Colonic mucosa (tissue), 4 donors: ENCODE measurements at regions not wholly inside any gene's neighbourhood (a gene's known extent, or its start where the extent isn't known, plus 50 kb on each side); places are given as distances from the start of the nearest gene placed in this dataset.

ENCODE experiments used
- DNase-seq: peaks from one replicate; pipeline ENCODE4 v3.0.0-alpha.2; 2020
- H3K27ac ChIP-seq: fragments of 200-600 bp; one replicate; pipeline ENCODE4 v1.8.0; 2021
- H3K27me3 ChIP-seq: fragments of 200-600 bp; one replicate; pipeline ENCODE4 v1.8.0; 2021
- H3K36me3 ChIP-seq: fragments of 200-600 bp; one replicate; pipeline ENCODE4 v1.8.0; 2021
- H3K4me1 ChIP-seq: fragments of 200-600 bp; one replicate; pipeline ENCODE4 v1.8.0; 2021; ENCODE audit warnings: mild to moderate bottlenecking
- H3K4me3 ChIP-seq: fragments of 200-600 bp; one replicate; pipeline ENCODE4 v1.8.0; 2021
- H3K9ac ChIP-seq, 2 donors: one replicate each; pipeline ENCODE4 v1.7.0; 2013; ENCODE audit warnings: control low read depth in 2 of 2, low read depth in 2 of 2, low read length in 2 of 2
- H3K9me3 ChIP-seq: fragments of 200-600 bp; one replicate; pipeline ENCODE4 v1.8.0; 2021
- intact Hi-C: fragments of 100-400 bp; cut with DNase I; formaldehyde crosslinking; loops from one replicate; pipeline ENCODE4 v1.14.1; 2022
- TF ChIP-seq, protein P1 (sequence below): fragments of 200-600 bp; IDR thresholded peaks from one replicate; pipeline ENCODE4 v1.8.0; 2022; ENCODE audit warnings: antibody characterized with exemption, mild to moderate bottlenecking
- donor health status: healthy.
- donor health status: DM: no; HTN: no; CAD: no.
- donor health status: DM: no; HTN: no; CAD: no.

DNA sequence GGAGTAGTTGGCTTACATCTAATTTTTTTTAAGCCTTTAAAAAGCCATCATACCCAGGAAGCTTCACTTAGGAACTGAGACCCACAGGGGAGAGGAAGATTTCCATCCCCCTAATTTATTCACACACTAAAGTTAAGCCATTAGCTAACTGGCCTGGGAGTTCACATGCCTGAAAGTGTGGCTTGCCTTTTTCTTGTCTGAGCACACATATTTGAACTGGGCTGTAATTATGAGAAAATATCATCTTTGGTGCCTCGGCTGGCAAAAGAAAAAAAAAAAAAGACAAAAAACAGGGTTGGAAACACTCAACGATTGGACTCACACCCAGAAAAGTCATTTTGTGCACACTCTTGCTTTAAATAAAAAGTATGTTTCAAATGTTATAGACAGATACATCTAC, 847.3 kb downstream of the MAT2B start:
- no peak for DNase-seq
- H3K36me3 ChIP-seq: no peaks in the 10 kb centered on the region
- H3K4me3 ChIP-seq: no peak overlapping the region
- H3K9ac ChIP-seq: no peak overlapping the region
- TF ChIP-seq, protein P1, sequence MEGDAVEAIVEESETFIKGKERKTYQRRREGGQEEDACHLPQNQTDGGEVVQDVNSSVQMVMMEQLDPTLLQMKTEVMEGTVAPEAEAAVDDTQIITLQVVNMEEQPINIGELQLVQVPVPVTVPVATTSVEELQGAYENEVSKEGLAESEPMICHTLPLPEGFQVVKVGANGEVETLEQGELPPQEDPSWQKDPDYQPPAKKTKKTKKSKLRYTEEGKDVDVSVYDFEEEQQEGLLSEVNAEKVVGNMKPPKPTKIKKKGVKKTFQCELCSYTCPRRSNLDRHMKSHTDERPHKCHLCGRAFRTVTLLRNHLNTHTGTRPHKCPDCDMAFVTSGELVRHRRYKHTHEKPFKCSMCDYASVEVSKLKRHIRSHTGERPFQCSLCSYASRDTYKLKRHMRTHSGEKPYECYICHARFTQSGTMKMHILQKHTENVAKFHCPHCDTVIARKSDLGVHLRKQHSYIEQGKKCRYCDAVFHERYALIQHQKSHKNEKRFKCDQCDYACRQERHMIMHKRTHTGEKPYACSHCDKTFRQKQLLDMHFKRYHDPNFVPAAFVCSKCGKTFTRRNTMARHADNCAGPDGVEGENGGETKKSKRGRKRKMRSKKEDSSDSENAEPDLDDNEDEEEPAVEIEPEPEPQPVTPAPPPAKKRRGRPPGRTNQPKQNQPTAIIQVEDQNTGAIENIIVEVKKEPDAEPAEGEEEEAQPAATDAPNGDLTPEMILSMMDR: no peak
- no peaks in the 10 kb centered on the region for H3K27me3 ChIP-seq
- H3K27ac ChIP-seq: no peak overlapping the region
- H3K9me3 ChIP-seq: no peaks in the 10 kb centered on the region
- intact Hi-C loops: no loop called here
- H3K4me1 ChIP-seq: no peaks in the 10 kb centered on the region

DNA sequence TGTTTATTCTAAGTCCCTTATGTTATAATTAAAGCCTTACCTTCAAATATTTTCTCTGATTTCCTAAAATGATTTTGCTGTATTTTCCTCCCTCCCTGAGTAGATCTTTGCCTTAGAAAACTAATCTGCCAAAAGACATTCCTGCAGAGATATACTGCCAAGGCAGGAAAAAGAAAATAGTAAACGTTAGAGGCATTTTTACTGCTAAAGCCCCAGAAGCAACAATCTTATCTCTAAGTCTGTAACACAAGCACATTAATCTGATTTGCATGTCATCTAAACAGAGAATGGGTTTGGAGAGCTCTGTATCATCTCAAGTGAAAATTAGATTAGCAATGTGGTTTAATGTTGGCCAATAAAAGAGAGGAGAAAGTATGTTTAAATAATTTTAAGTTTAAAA, 847.7 kb downstream of the MAT2B start:
- H3K36me3 ChIP-seq: no peaks in the 10 kb centered on the region
- H3K4me1 ChIP-seq: no peaks in the 10 kb centered on the region
- no peak overlapping the region for H3K9ac ChIP-seq
- TF ChIP-seq, protein P1: no peak
- no peak for DNase-seq
- no peak overlapping the region for H3K27ac ChIP-seq
- H3K9me3 ChIP-seq: no peaks in the 10 kb centered on the region
- no peaks in the 10 kb centered on the region for H3K27me3 ChIP-seq
- H3K4me3 ChIP-seq: no peak overlapping the region
- intact Hi-C loops: no loop called here

DNA sequence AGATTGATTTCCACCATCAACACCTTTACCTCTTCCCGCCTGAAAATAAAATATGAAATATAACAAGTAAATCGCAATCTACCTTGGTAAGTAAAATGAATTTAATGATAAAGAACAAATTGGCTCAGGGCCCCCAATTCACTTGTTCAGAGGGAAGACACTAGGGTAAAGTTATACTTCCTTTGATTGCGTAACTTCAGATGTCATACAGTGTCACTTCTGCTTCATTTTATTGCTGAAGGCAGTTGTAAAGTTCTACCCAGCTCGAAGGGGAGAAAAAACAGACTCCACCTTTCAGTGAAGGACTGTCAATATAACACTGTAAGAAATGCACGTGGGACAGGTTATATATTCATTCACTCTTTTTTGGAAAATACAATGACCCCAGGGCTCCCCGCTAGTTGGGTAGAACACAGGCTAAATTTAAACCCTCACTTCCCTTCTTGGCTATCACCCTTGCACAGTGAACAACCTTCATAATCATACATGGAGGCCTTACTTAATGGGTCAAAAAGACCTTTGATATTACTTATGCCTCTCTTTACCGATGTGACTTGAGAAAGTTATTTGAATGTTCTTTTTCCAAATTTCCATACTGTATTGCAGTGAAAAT, 848.8 kb downstream of the MAT2B start:
- no peak for DNase-seq
- TF ChIP-seq, protein P1: no peak
- no peaks in the 10 kb centered on the region for H3K9me3 ChIP-seq
- no peaks in the 10 kb centered on the region for H3K27me3 ChIP-seq
- H3K27ac ChIP-seq: no peak overlapping the region
- intact Hi-C loops: no loop called here
- H3K4me1 ChIP-seq: no peaks in the 10 kb centered on the region
- H3K4me3 ChIP-seq: no peak overlapping the region
- H3K9ac ChIP-seq: no peak overlapping the region
- H3K36me3 ChIP-seq: no peaks in the 10 kb centered on the region

DNA sequence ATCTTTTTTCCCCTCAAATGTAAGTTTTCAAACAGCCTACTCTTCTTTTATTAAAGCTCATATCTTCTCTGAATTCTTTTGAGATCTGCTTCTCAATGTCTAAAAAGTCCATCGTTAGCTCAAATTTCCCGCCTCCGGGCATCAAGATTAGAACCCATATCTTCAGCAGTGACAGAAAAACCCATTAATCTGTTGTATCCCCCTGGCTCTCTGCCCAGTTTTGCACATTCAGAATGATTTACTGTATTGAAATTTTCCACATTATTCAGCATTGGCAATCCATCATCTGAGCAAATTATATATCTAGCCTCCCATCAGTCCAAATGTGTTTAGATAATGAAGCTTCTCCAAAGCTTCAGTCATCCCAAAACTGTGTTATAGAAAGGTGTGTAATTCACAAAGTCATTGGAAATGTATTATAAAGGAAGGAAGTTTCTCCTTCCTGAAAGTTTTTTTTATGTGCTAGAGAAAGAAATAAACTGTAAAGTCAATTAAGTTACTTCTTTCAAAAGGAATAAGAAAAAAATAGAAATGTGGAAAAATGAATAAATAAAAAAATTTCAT, 849.9 kb downstream of the MAT2B start:
- Histone ChIP-seq H3K27ac (no peak overlapping the region), H3K36me3 (no peaks in the 10 kb centered on the region), H3K27me3 (no peaks in the 10 kb centered on the region), H3K4me1 (no peaks in the 10 kb centered on the region), H3K9ac (no peak overlapping the region), H3K4me3 (no peak overlapping the region), H3K9me3 (no peaks in the 10 kb centered on the region)
- no peak for DNase-seq
- TF ChIP-seq, protein P1: no peak
- intact Hi-C loops: no loop called here

DNA sequence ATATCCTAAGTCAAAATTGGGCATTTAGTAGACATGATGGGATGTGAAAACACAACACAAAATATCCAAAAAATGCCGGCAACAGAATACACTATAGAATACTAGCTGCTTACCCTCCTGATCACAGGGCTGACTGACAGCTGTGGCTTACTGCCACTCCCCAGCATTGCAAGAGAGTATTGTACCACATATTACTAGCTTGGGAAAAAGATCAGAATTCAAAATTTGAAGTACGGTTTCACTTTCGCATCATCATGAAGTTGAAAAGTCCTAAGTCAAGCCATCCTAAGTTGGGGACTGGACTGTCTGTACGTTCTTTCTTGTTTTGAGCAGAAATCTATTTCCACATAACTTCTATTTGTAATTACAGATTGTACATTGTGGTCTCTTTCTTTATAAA, 851.4 kb downstream of the MAT2B start:
- H3K4me1 ChIP-seq: no peaks in the 10 kb centered on the region
- H3K9me3 ChIP-seq: no peaks in the 10 kb centered on the region
- no peaks in the 10 kb centered on the region for H3K27me3 ChIP-seq
- TF ChIP-seq, protein P1: no peak
- intact Hi-C loops: no loop called here
- H3K4me3 ChIP-seq: no peak overlapping the region
- no peaks in the 10 kb centered on the region for H3K36me3 ChIP-seq
- no peak overlapping the region for H3K9ac ChIP-seq
- H3K27ac ChIP-seq: no peak overlapping the region
- no peak for DNase-seq
